Gastrocnemius medialis (tissue), 4 donors: ENCODE measurements at regions not wholly inside any gene's neighbourhood (a gene's known extent, or its start where the extent isn't known, plus 50 kb on each side); places are given as distances from the start of the nearest gene placed in this dataset.

Source experiments
- CTCF ChIP-seq, 5 experiments: fragments of 450-650 bp in 3 of 5; fragments of 200-600 bp in 2 of 5; sonication (generic) in 2 of 5; IDR thresholded peaks in 4 of 5; conservative IDR thresholded peaks in 1 of 5; 1 replicate in 4 of 5; 2 replicates in 1 of 5; pipeline ENCODE4 v1.5.1; 2016 to 2019; ENCODE audit warnings: antibody characterized with exemption in 5 of 5, mild to moderate bottlenecking in 3 of 5, moderate library complexity in 3 of 5
- POLR2A ChIP-seq, 2 donors: fragments of 450-650 bp; IDR thresholded peaks; one replicate each; pipeline ENCODE4 v1.6.1; 2017; ENCODE audit warnings: antibody characterized with exemption in 2 of 2, mild to moderate bottlenecking in 2 of 2, moderate library complexity in 2 of 2

- TF ChIP-seq CTCF (IDR thresholded peaks at IDR 0.05 in 4 of 5, conservative IDR thresholded peaks at IDR 0.05 in 1 of 5) (no peak), POLR2A (IDR thresholded peaks at IDR 0.05) (no peak)
Observed at GRCh38 chr7:81877890-81878289, 108.0 kb upstream of the HGF start.
